ENCODE measurements at regions not wholly inside any gene's neighbourhood (a gene's known extent, or its start where the extent isn't known, plus 50 kb on each side); places are given as distances from the start of the nearest gene placed in this dataset.

GRCh38 chr6:3610921-3611320 is 140.6 kb downstream of the PXDC1 start (continued):
- TF ChIP-seq ZNF462 (CRISPR knock-in tag; IDR thresholded peaks at IDR 0.05), result no peak

GRCh38 chr6:3610206-3610605 is 141.3 kb downstream of the PXDC1 start:
- Histone ChIP-seq H3K36me3 (ENCODE audit: insufficient read depth) (no peaks in the 10 kb centered on the region), H3K79me2 (replicated peaks; ENCODE audit: insufficient read depth) (no peaks in the 10 kb centered on the region), H4K20me1 (replicated peaks; ENCODE audit: insufficient read depth) (no peaks in the 10 kb centered on the region), H3K27ac (ENCODE audit: low read depth) (no peak overlapping the region), H2AFZ (no peak overlapping the region), H3K9me2 (ENCODE audit: insufficient read depth) (no peaks in the 10 kb centered on the region), H3K4me1 (ENCODE audit: insufficient read depth) (no peaks in the 10 kb centered on the region), H3K4me2 (no peak overlapping the region), H3F3A (replicated peaks; ENCODE audit: low read depth) (no peaks in the 10 kb centered on the region), H3K4me3 (no peak overlapping the region), H3K27me3 (ENCODE audit: insufficient read depth) (no peaks in the 10 kb centered on the region)
- Mint-ChIP-seq H3K9me3 (no peaks in the 10 kb centered on the region; the same call in 2 of the 3 replicates), H3K4me3 (no peak overlapping the region), H3K36me3 (ENCODE audit: low read depth) (no peaks in the 10 kb centered on the region), H3K27me3 (ENCODE audit: insufficient read depth, low read depth, poor library complexity) (peaks cover 10% of the 10 kb centered on the region), H3K4me1 (peaks cover 9% of the 10 kb centered on the region), H3K27ac (no peak overlapping the region)
- DNase-seq (ENCODE audit: low spot score) (no peak), ATAC-seq (no peak)
- no peak for TF ChIP-seq ETS1 (IDR thresholded peaks at IDR 0.05)
- no peak for TF ChIP-seq POLR2AphosphoS5 (IDR thresholded peaks at IDR 0.05; ENCODE audit: low read depth)
- TF ChIP-seq REST (IDR thresholded peaks at IDR 0.05; ENCODE audit: unreplicated experiment), result no peak
- no peak for TF ChIP-seq ZNF114 (CRISPR knock-in tag; IDR thresholded peaks at IDR 0.05)
- TF ChIP-seq CTCF (conservative IDR thresholded peaks at IDR 0.05; ENCODE audit: low read depth in 2 of 2), result no peak
